IMR-90 (cell line): ENCODE measurements at regions not wholly inside any gene's neighbourhood (a gene's known extent, or its start where the extent isn't known, plus 50 kb on each side); places are given as distances from the start of the nearest gene placed in this dataset.

Experiments
- ATAC-seq: fragments of 200-7000 bp; cut with Tn5 transposase; 2 replicates; pipeline ENCODE4 v1.9.1; 2020; ENCODE audit warnings: low read depth, mild to moderate bottlenecking, moderate library complexity
- BruUV-seq: library from RNA; stranded (reverse); fragments of 400-500 nt; replicated peaks from 2 replicates; lab custom pipeline; 2021; lab: Mats Ljungman, UMichigan
- CTCF ChIA-PET: fragments of 300-600 bp; formaldehyde crosslinking; extraction: SDS; loops from one replicate; lab custom pipeline; 2021; ENCODE audit warnings: antibody characterized with exemption; lab: Yijun Ruan, JAX
- POLR2A ChIA-PET: fragments of 300-600 bp; sonication (Branson Sonifier 250); formaldehyde crosslinking; loops from one replicate; lab custom pipeline; 2022; ENCODE audit warnings: antibody characterized with exemption; ENCODE audit not compliant: unreplicated experiment; lab: Charles Lee
- DNase-seq: peaks from one replicate; pipeline ENCODE4 v3.0.0; 2013
- H2AFZ ChIP-seq: replicated peaks from 2 replicates; pipeline ENCODE3; 2013; ENCODE audit warnings: low read length, mild to moderate bottlenecking; ENCODE audit not compliant: poor library complexity
- H2AK5ac ChIP-seq: 2 replicates; pipeline ENCODE4 v1.6.1; 2013; ENCODE audit warnings: low read depth, low read length, inconsistent platforms
- H2AK9ac ChIP-seq: replicated peaks from 2 replicates; pipeline ENCODE3; 2013; ENCODE audit warnings: mild to moderate bottlenecking, low read depth, low read length, moderate library complexity; ENCODE audit not compliant: poor library complexity
- H2BK120ac ChIP-seq: 2 replicates; pipeline ENCODE4 v1.6.1; 2013; ENCODE audit warnings: low read depth, low read length, inconsistent platforms
- H2BK15ac ChIP-seq: 3 replicates; pipeline ENCODE4 v1.6.1; 2013; ENCODE audit warnings: low read depth, low read length, inconsistent platforms
- H2BK20ac ChIP-seq: 2 replicates; pipeline ENCODE4 v1.6.1; 2013; ENCODE audit warnings: low read depth, mild to moderate bottlenecking, inconsistent platforms, low read length, moderate library complexity
- H2BK5ac ChIP-seq: 2 replicates; pipeline ENCODE4 v1.6.1; 2013; ENCODE audit warnings: mild to moderate bottlenecking, low read depth, low read length, inconsistent platforms; ENCODE audit not compliant: poor library complexity, severe bottlenecking
- H3K14ac ChIP-seq: replicated peaks from 2 replicates; pipeline ENCODE4 v1.6.1; 2013; ENCODE audit warnings: low read depth, low read length, inconsistent platforms
- H3K18ac ChIP-seq: 2 replicates; pipeline ENCODE4 v1.6.1; 2013; ENCODE audit warnings: low read depth, low read length, control low read depth
- H3K23ac ChIP-seq: 2 replicates; pipeline ENCODE4 v1.6.1; 2013; ENCODE audit warnings: low read depth, low read length, inconsistent platforms
- H3K27ac ChIP-seq: 2 replicates; pipeline ENCODE4 v1.5.1; 2013; ENCODE audit warnings: mild to moderate bottlenecking, control low read depth, low read length; ENCODE audit not compliant: insufficient read depth
- H3K27me3 ChIP-seq: 2 replicates; pipeline ENCODE4 v1.6.1; 2013; ENCODE audit warnings: low read length; ENCODE audit not compliant: control insufficient read depth, insufficient read depth
- H3K36me3 ChIP-seq: 2 replicates; pipeline ENCODE4 v1.6.1; 2013; ENCODE audit warnings: low read length, mixed read lengths; ENCODE audit not compliant: control insufficient read depth, insufficient read depth
- H3K4ac ChIP-seq: 2 replicates; pipeline ENCODE4 v1.6.1; 2013; ENCODE audit warnings: low read depth, low read length, inconsistent platforms
- H3K4me1 ChIP-seq: 2 replicates; pipeline ENCODE4 v1.6.1; 2013; ENCODE audit warnings: low read length, mixed read lengths; ENCODE audit not compliant: control insufficient read depth, insufficient read depth
- H3K4me2 ChIP-seq: 2 replicates; pipeline ENCODE4 v1.6.1; 2013; ENCODE audit warnings: low read depth, mild to moderate bottlenecking, control low read depth, low read length, moderate library complexity
- H3K4me3 ChIP-seq: 2 replicates; pipeline ENCODE4 v1.5.1; 2013; ENCODE audit warnings: low read depth, mild to moderate bottlenecking, control low read depth, low read length, moderate library complexity; ENCODE audit not compliant: insufficient read depth
- H3K56ac ChIP-seq: 2 replicates; pipeline ENCODE4 v1.6.1; 2013; ENCODE audit warnings: low read length, inconsistent platforms; ENCODE audit not compliant: insufficient read depth; ENCODE audit errors: extremely low read depth
- H3K79me1 ChIP-seq, 2 experiments: 2 replicates each; pipeline ENCODE4 v1.6.1; 2013; ENCODE audit warnings: low read length in 2 of 2, inconsistent platforms in 1 of 2, low read depth in 1 of 2
- H3K9ac ChIP-seq: 2 replicates; pipeline ENCODE4 v1.6.1; 2013; ENCODE audit warnings: low read depth, low read length, control low read depth
- H3K9me1 ChIP-seq: 2 replicates; pipeline ENCODE4 v1.6.1; 2013; ENCODE audit warnings: low read length, inconsistent platforms; ENCODE audit not compliant: insufficient read depth
- H3K9me3 ChIP-seq: 2 replicates; pipeline ENCODE4 v1.6.1; 2013; ENCODE audit warnings: low read length; ENCODE audit not compliant: control insufficient read depth, insufficient read depth
- H4K20me1 ChIP-seq: 2 replicates; pipeline ENCODE4 v1.6.1; 2013; ENCODE audit warnings: low read length, inconsistent platforms; ENCODE audit not compliant: insufficient read depth
- H4K5ac ChIP-seq: 2 replicates; pipeline ENCODE4 v1.6.1; 2013; ENCODE audit warnings: mild to moderate bottlenecking, low read depth, low read length, control low read depth
- H4K8ac ChIP-seq, 2 experiments: 2 replicates each; pipeline ENCODE4 v1.6.1; 2013; ENCODE audit warnings: low read depth in 2 of 2, low read length in 2 of 2, control low read depth in 1 of 2, inconsistent platforms in 1 of 2
- H4K91ac ChIP-seq: 2 replicates; pipeline ENCODE4 v1.6.1; 2013; ENCODE audit warnings: low read depth, low read length, inconsistent platforms; ENCODE audit not compliant: insufficient read depth
- CHD1 ChIP-seq: IDR thresholded peaks from 2 replicates; pipeline ENCODE4 v1.6.1; 2012; ENCODE audit warnings: low read depth, low read length, improper control_type of control experiment
- CTCF ChIP-seq: conservative IDR thresholded peaks from 2 replicates; pipeline ENCODE4 v1.5.1; 2012; ENCODE audit warnings: mild to moderate bottlenecking, low read depth, low read length, improper control_type of control experiment
- ELK1 ChIP-seq: fragments of 150-350 bp; IDR thresholded peaks from 2 replicates; pipeline ENCODE4 v1.6.1; 2016; ENCODE audit warnings: low read depth, mild to moderate bottlenecking, low read length, moderate library complexity, borderline replicate concordance
- MAFK ChIP-seq: IDR thresholded peaks from 2 replicates; pipeline ENCODE4 v1.6.1; 2012; ENCODE audit warnings: low read depth, low read length, improper control_type of control experiment
- MAZ ChIP-seq: IDR thresholded peaks from 2 replicates; pipeline ENCODE4 v1.6.1; 2012; ENCODE audit warnings: low read depth, mild to moderate bottlenecking, low read length, improper control_type of control experiment, moderate library complexity, borderline replicate concordance
- MXI1 ChIP-seq: IDR thresholded peaks from 2 replicates; pipeline ENCODE4 v1.6.1; 2012; ENCODE audit warnings: low read depth, mild to moderate bottlenecking, low read length, moderate library complexity, borderline replicate concordance
- NFE2L2 ChIP-seq: fragments of 150-350 bp; IDR thresholded peaks from 2 replicates; pipeline ENCODE4 v1.6.1; 2016; ENCODE audit warnings: low read depth, mild to moderate bottlenecking, low read length
- RCOR1 ChIP-seq: IDR thresholded peaks from 2 replicates; pipeline ENCODE4 v1.6.1; 2012; ENCODE audit warnings: mild to moderate bottlenecking, low read length, improper control_type of control experiment; ENCODE audit not compliant: insufficient replicate concordance
- USF2 ChIP-seq: fragments of 150-350 bp; IDR thresholded peaks from 2 replicates; pipeline ENCODE4 v1.6.1; 2017; ENCODE audit warnings: mild to moderate bottlenecking, antibody characterized with exemption, low read length, low read depth
- WGBS, 2 experiments: methylation state at CpG; one replicate each; pipeline versions ENCODE4 v1.1.5 to v1.1.7; 2013; ENCODE audit warnings: missing lambda C conversion rate in 2 of 2; ENCODE audit not compliant: insufficient read length in 1 of 2; ENCODE audit errors: extremely low coverage in 2 of 2; 5-methylcytosine and 5-hydroxymethylcytosine counted together
- dilution Hi-C: fragments of 300-500 bp; cut with HindIII; formaldehyde crosslinking; loops from one replicate; pipeline ENCODE4 v1.14.3; 2018; ENCODE audit warnings: low sequenced_read_pairs; ENCODE audit not compliant: unreplicated experiment
- in situ Hi-C: fragments of 300-500 bp; cut with MboI; formaldehyde crosslinking; loops from 3 replicates; pipeline ENCODE4 v1.14.3; 2019; ENCODE audit warnings: low sequenced_read_pairs, inconsistent platforms, mixed read lengths
- intact Hi-C: fragments of 100-400 bp; cut with micrococcal nuclease; formaldehyde crosslinking; loops from 2 replicates; pipeline ENCODE4 v1.10.0; 2022

- Histone ChIP-seq H3K36me3 (no peaks in the 10 kb centered on the region), H3K79me1 (no peaks in the 10 kb centered on the region), H2BK5ac (no peak overlapping the region), H3K4me2 (no peak overlapping the region), H2BK15ac (no peak overlapping the region), H2AK5ac (no peak overlapping the region), H3K9me1 (peaks cover 3% of the 10 kb centered on the region), H3K9ac (no peak overlapping the region), H3K56ac (no peak overlapping the region), H2BK120ac (no peak overlapping the region), H2AK9ac (no peak overlapping the region), H3K9me3 (peaks cover 2% of the 10 kb centered on the region), H3K4ac (no peak overlapping the region), H4K20me1 (no peaks in the 10 kb centered on the region), H3K23ac (no peak overlapping the region), H3K4me3 (no peak overlapping the region), H3K27ac (no peak overlapping the region), H4K5ac (no peak overlapping the region), H2AFZ (no peak overlapping the region), H4K8ac (no peak overlapping the region), H3K27me3 (no peaks in the 10 kb centered on the region), H3K4me1 (peaks cover 5% of the 10 kb centered on the region), H2BK20ac (no peak overlapping the region), H3K14ac (no peak overlapping the region), H4K91ac (no peak overlapping the region), H3K18ac (peak overlapping the region; percentile 49; the same call in 1 of the 2 replicates)
- no peak for ATAC-seq
- dilution Hi-C loops = no loop called here
- in situ Hi-C loops = no loop called here
- CTCF ChIA-PET = no interaction called here
- TF ChIP-seq MAZ (no peak), RCOR1 (no peak), CTCF (no peak), NFE2L2 (no peak), USF2 (no peak), MAFK (no peak), ELK1 (no peak), CHD1 (no peak), MXI1 (no peak)
- no peak for DNase-seq
- intact Hi-C loops = loop anchor here (10.0 kb wide), 3 partner anchors 239 to 721 kb away; no protein-coding TSS in a partner anchor
- no CpG with 5 or more reads among the region's 3 CpGs for WGBS, 2 experiments
- POLR2A ChIA-PET = no interaction called here
- BruUV-seq = no TSS peak
Observed at GRCh38 chr18:67935638-67936037, 419.1 kb upstream of the DSEL start.
